NCI-H1105 treated with DMSO at 0.1 percent for 48 hours (cell line): ENCODE measurements at regions not wholly inside any gene's neighbourhood (a gene's known extent, or its start where the extent isn't known, plus 50 kb on each side); places are given as distances from the start of the nearest gene placed in this dataset.
"Not testable (repeated sequence)": the region's sequence is repeated elsewhere in the genome, so short reads cannot be mapped to it uniquely, and the experiment has no call there.

Experiments
- DNase-seq: peaks from one replicate; lab custom pipeline; 2025; lab: John Stamatoyannopoulos, UW

GRCh38 chr4:77446601-77447000 is 159.0 kb upstream of the CXCL13 start:
- DNase-seq = no peak

- DNase-seq = peak; percentile 26
These were observed 156.4 kb upstream of the CXCL13 start for GRCh38 chr4:77449171-77449570.

- no peak for DNase-seq
These were observed 155.6 kb upstream of the CXCL13 start for GRCh38 chr4:77450006-77450405.

- DNase-seq = peak; percentile 29
These were observed 154.1 kb upstream of the CXCL13 start for GRCh38 chr4:77451530-77451929.

DNA sequence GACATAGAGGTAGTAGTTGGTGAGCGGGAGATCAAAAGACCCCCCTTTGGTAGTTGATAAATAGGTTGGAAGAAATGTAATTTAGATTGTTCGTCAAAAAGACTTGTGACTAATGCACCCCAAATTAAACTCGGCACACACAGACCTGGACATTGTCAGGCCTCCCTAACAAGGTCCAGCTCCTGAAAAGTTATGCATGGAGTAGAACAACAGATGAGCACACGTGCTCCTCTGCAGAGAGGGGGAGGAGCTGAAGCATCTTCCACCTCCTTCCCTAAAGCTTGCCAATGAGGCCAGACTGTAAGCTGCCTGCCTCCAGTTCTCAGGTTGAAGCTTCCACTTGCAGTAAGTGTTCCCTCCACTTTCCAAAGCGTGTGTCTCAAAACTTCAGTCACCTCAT is 153.5 kb upstream of the CXCL13 start:
- DNase-seq = not testable (repeated sequence)

- DNase-seq = no peak
These were observed 151.7 kb upstream of the CXCL13 start for GRCh38 chr4:77453911-77454310.

DNA sequence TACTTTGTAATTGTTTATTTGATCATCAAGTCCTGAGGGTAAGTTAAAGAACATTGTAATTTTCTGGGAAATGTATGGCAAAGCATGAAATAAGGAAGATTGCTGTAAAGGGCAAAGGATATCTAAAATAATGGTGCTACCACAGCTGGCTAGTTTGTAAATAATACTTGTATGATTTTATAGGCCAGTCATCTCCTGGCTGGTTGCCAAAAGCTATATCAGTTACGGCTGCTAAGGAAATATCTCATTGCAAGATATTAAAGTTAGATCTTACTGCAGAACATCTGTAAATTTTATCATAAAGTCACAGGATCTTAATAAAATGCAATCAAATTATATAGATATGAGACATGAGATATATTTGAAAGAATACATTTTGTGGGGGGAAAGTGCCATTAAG is 150.8 kb upstream of the CXCL13 start:
- peak; percentile 12 for DNase-seq

GRCh38 chr4:77464100-77464499 is 141.5 kb upstream of the CXCL13 start:
- DNase-seq = not testable (repeated sequence)

DNA sequence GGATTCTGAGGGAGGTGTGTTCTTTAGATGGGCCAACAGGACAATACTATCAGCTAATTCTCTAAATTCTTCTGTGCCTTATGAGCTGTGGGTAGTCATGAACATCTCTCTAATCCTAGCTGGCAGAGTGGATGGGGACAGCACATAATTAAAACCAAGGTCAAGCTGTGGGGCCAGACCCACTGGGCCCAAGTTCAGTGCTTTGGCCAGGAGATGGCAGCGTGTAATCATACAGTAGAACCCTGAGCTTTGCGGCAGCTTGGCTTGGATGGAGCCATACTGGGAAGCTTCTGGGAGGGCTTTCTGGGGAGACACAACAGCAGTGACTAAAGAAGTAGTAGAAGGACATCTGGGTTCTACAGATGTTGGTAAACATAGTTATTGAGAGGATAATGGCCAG is 140.3 kb upstream of the CXCL13 start:
- no peak for DNase-seq

DNA sequence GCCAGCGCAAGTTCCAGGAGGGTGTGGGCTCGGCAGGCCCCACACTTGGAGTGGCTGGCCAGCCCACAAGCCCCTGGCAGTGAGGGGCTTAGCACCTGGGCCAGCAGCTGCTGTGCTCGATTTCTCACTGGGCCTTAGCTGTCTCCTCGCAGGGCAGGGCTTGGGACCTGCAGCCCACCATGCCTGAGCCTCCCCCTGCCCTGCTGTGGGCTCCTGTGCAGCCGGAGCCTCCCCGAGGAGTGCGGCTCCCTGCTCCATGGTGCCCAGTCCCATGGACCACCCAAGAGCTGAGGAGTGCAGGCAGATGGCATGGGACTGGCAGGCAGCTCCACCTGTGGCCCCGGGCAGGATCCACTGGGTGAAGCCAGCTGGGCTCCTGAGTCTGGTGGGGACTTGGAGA is 139.2 kb upstream of the CXCL13 start:
- DNase-seq = no peak

DNA sequence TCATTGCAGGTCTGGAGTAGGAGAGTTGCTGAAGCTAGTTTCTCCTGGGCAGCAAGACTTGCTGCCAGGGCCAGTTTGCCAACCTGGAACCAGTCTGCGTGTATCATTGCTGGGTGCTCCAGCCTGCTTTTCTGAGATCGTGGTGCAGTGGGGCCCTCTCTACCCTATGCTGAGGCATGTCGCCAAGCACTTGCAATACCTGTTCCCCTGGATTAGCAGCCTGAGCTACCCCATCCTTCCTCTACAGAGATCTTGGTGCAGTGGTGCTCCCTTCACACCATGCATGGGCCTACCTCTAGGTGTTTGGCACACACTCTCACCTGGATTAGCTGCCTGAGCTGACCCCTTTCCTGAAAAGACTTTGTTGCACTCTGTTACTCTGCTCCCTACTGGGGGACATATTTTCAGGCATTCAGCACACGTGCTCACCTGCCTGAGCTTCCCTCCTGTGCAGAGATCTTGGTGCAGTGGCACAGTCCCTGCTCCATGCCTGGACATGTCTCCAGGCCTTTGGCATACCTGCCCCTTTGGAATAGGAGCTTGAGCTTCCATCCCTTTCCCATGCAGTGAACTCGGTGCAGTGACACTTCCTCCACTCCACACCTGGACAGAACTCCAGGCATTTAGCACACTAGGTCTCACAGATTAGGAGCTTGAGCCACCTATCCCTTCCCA is 133.7 kb upstream of the CXCL13 start:
- no peak for DNase-seq

DNA sequence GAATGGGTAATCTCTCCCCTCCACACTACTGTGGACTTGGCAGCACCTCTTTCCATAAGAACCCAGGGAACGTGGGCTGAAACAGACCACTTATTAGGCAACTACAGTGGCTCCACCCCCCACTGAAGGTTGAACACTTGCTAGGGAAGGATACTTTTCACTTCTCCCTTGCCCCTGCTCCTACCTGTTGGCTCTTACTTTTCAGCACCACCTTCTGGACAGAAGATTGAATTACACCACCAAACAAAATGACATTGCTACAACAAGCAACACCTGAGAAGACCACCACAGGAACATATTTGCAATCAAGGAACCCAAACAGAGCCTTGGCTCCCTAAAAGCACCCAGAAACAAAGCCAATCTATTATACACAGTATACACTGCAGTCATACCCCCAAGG is 132.1 kb upstream of the CXCL13 start:
- DNase-seq = no peak

- no peak for DNase-seq
These were observed 123.8 kb upstream of the CXCL13 start for GRCh38 chr4:77481856-77482255.

- DNase-seq = no peak
These were observed 116.7 kb upstream of the CXCL13 start for GRCh38 chr4:77488882-77489281.

GRCh38 chr4:77493120-77493752 is 112.4 kb upstream of the CXCL13 start:
- no peak for DNase-seq

DNA sequence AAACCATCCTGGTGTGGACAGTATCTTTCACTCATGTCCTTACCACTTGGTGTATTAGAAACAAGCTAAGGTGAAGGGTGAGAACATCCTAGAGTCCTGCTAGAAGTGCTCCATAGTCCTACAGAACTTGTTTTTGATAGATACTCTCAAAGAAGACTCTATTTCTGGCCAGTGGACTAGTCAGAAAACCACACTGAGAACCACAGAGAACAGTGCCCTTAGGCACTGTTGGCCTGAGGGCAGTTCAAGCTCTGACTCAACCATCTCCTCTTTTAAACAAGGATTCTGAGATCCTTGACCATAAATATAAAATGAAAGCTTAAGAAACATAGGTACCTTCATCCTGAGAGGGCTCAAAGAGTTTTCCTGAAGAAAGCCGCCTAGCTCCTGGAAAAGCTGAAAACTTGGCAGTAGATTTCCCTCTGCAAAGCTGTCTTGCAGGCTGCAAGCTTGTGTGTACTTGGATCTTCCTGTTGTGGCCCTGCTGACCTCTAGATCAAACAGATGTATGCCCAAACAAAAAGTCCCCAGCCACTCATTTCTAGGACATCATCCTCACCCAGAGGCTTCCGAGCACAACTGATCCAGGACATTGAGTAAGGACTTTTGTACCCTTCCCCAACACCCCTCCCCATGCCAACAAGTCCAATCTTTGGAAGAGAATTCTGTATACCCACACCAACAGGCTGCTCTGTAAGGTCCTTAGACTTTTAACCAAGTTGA is 111.6 kb upstream of the CXCL13 start:
- no peak for DNase-seq

- DNase-seq = no peak
These were observed 109.2 kb upstream of the CXCL13 start for GRCh38 chr4:77496457-77496856.

DNA sequence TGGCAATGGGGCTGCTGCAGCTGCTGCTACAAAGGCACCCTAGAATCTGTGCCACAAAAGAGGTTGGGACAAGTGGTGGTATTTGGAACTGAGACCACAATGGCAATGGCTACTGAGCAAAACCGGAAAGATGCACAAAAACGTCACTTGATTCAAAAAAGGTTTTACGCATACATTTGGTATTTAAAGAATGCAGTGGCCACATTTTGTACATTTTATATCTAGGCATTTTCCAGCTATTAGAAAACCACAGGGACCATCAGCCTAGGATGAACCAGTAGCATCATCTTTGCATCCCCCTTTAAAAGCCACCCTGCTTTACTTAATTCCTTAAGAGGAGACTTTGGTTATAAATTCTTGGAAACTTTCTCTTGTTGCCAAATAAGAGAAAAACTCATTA is 104.8 kb upstream of the CXCL13 start:
- DNase-seq = no peak

GRCh38 chr4:77501240-77501639 is 104.4 kb upstream of the CXCL13 start:
- no peak for DNase-seq

DNA sequence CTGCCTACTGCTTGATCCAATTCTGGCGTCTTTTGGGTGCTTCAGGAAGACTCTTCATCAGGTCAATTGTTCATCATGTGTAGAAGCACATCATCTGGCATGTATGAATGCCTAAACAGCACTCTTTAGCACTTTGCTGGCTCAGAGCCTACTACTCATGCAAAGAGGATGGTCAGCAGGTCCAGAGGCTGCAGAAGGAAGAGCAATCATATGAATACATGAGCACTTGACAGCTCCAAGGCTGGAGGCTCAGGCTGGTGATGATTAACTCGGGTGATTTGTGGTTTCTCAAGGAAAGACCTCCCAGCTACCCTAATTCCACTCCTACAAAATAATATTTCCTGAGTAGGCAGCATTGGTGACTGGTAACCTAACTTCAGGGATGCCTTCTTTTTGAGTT is 103.8 kb upstream of the CXCL13 start:
- no peak for DNase-seq

GRCh38 chr4:77504407-77504806 is 101.2 kb upstream of the CXCL13 start:
- no peak for DNase-seq

DNA sequence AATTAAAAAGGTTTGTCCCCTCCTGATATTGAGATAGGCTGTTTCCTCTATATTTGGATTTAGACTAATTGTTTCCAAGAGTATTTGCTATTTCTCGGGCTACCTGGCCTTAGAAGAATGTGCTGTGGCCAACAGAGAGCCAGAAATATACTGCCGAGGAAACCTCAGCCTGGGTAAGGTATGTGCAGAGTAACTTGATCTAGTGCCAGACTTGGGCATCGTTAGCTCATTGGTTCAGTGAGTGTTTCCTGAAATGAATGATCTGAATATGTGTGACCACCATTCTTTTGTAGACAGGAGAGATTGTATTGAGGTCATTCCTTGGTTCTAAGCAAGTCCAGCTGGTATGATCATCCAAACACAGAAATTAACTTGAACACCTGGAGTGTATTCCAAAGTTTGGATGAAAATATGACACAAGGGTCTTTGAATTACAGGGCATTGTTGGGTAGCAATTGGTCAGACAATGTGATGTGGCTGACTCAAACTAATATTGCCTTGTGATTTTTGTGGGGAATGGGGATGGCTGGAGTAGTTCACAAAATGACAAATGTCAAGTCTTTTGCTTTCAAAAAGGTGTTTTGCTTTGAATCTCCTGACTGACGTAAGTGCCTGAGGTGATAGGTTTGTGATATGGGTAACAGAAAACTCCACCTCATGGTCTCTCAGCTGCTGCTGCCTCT is 100.2 kb upstream of the CXCL13 start:
- no peak for DNase-seq

DNA sequence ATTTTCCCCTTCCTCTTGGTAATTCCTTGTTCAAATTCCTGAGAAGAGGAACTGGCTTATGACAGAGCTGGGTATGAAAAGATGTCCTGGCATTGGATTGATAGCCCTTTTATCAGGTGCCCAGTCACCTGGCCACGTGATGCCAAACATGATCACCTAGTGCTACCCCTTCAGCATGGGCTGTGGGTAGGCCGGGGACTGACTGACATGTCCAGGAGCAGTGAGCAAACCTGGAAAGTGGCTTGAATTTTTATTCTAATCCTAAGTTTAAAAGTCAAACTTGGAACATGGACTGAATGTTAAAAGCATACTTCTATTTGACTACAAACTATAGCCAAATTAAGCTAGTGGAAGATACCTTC is 99.7 kb upstream of the CXCL13 start:
- DNase-seq = no peak
